ENCODE measurements at regions not wholly inside any gene's neighbourhood (a gene's known extent, or its start where the extent isn't known, plus 50 kb on each side); places are given as distances from the start of the nearest gene placed in this dataset.
A peak's percentile ranks its signal among the peaks of the same experiment; 100 is the strongest.

GRCh38 chr2:19769513-19769912 lies 132.3 kb downstream of the TTC32 start:
- TF ChIP-seq CTCF (IDR thresholded peaks at IDR 0.05) (peak; percentile 12 to 28 (median 25)), POLR2A (IDR thresholded peaks at IDR 0.05) (no peak)

Data from right lobe of liver (tissue), 4 donors.